Immature natural killer cell (primary cell): ENCODE measurements at regions not wholly inside any gene's neighbourhood (a gene's known extent, or its start where the extent isn't known, plus 50 kb on each side); places are given as distances from the start of the nearest gene placed in this dataset.

ENCODE experiments used
- DNase-seq, 3 donors: peaks; one replicate each; pipeline ENCODE4 v3.0.0; 2022; ENCODE audit warnings: mixed read lengths in 1 of 3
- H3K27ac Mint-ChIP-seq, 6 donors: one replicate each; pipeline ENCODE4 v1.8.0; 2020; ENCODE audit warnings: mixed read lengths in 6 of 6, mild to moderate bottlenecking in 5 of 6, inconsistent platforms in 4 of 6, moderate library complexity in 3 of 6
- H3K27me3 Mint-ChIP-seq, 3 donors: one replicate each; pipeline ENCODE4 v1.8.0; 2020 to 2021; ENCODE audit warnings: low read depth in 3 of 3, mild to moderate bottlenecking in 3 of 3, mixed read lengths in 3 of 3, moderate library complexity in 3 of 3, inconsistent platforms in 1 of 3
- H3K36me3 Mint-ChIP-seq, 3 donors: one replicate each; pipeline ENCODE4 v1.8.0; 2020; ENCODE audit warnings: mixed read lengths in 3 of 3, inconsistent platforms in 2 of 3, mild to moderate bottlenecking in 2 of 3
- H3K4me1 Mint-ChIP-seq, 2 donors: one replicate each; pipeline ENCODE4 v1.8.0; 2020; ENCODE audit warnings: inconsistent platforms in 2 of 2, mild to moderate bottlenecking in 2 of 2, mixed read lengths in 2 of 2, moderate library complexity in 1 of 2
- H3K4me3 Mint-ChIP-seq, 5 donors: one replicate each; pipeline ENCODE4 v1.8.0; 2020; ENCODE audit warnings: mild to moderate bottlenecking in 5 of 5, mixed read lengths in 5 of 5, inconsistent platforms in 3 of 5, moderate library complexity in 3 of 5
- H3K9me3 Mint-ChIP-seq, 6 donors: one replicate each; pipeline ENCODE4 v1.8.0; 2020; ENCODE audit warnings: mild to moderate bottlenecking in 6 of 6, mixed read lengths in 6 of 6, inconsistent platforms in 4 of 6, moderate library complexity in 3 of 6

DNA sequence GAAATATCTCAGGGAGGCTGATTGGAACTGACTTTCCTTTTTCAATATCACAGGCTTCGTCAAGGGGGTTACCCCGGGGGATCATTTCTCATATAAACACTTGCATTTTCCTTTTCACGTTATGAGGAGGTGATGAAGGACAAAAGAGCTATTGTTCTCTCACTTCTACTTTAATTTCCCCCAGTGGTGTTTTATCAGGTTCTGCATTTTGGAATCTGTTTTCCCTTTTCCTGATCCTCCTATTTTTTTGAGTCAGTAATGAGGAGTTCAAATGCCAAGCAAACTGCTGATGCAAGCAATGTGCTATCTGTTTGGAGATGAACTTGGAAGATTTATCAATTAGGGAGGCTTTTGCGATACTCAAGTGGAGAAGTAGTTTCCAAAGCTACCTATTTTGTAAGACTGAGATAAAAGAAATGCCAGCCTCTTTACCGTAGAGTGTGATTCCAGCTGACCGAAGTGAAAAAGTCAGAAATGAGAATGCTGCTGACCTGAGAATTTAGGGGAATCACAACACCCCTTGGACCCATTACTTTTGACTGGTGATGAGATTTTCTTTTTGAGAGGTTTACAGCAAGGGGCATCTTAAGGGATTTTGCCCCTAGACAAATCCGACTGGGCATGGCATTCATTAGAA lies 556.0 kb downstream of the RNF144A start:
- peaks cover 0 to under 1% (median 0%) of the 10 kb centered on the region in 3 donors for H3K36me3 Mint-ChIP-seq
- H3K27me3 Mint-ChIP-seq = peaks cover 0 to 4% (median 4%) of the 10 kb centered on the region in 3 donors
- no peaks in the 10 kb centered on the region for H3K9me3 Mint-ChIP-seq
- peaks cover 3 to 6% of the 10 kb centered on the region in 2 donors for H3K4me1 Mint-ChIP-seq
- no peak overlapping the region for H3K4me3 Mint-ChIP-seq
- no peak for DNase-seq
- H3K27ac Mint-ChIP-seq = no peak overlapping the region

DNA sequence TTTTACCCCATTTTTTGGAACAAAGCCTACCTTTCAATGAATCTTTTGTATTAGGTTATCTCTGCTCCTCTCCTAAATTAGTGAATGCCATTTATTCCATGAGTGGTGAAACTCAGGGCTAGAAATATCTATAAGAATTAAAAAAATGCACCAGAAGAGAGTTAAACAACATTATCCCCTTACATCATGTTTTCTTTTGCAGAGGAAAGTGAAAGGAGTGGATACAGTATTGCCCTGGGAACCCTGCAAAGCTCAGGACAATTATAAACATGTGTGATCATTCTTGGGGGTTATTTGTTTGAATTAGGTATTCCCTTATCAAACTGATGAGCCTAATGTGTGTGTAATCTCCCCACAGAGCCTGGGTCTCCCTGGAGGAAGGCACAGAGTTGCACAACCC lies 559.2 kb downstream of the RNF144A start:
- H3K4me3 Mint-ChIP-seq = no peak overlapping the region
- no peaks in the 10 kb centered on the region for H3K4me1 Mint-ChIP-seq
- H3K27me3 Mint-ChIP-seq = peaks cover 0 to 5% (median 0%) of the 10 kb centered on the region in 3 donors
- H3K36me3 Mint-ChIP-seq = peaks cover 0 to 1% (median under 1%) of the 10 kb centered on the region in 3 donors
- no peak overlapping the region for H3K27ac Mint-ChIP-seq
- H3K9me3 Mint-ChIP-seq = no peaks in the 10 kb centered on the region
- no peak for DNase-seq

DNA sequence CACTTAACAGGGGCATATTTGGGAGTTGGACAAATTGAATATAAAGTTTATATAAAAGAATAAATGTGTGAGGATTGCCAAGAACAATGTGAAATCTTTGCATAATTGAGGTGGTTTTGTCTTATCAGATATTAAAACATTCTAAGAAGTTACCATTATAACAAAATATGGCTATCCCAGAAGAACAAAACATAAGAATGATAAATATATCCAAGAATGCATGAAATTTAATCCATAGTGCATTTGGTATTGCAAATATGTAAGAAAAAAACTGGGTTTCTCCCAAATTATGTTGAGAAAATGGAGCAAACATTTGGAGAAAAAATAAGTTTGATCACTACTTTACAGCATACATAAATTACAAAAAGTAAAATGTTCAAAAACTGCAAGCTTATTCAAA lies 562.4 kb downstream of the RNF144A start:
- Mint-ChIP-seq H3K4me1 (no peaks in the 10 kb centered on the region), H3K27ac (no peak overlapping the region), H3K27me3 (peaks cover 0 to 4% (median 3%) of the 10 kb centered on the region in 3 donors), H3K4me3 (no peak overlapping the region), H3K36me3 (peaks cover 0 to 8% (median 4%) of the 10 kb centered on the region in 3 donors), H3K9me3 (no peaks in the 10 kb centered on the region)
- DNase-seq = no peak

DNA sequence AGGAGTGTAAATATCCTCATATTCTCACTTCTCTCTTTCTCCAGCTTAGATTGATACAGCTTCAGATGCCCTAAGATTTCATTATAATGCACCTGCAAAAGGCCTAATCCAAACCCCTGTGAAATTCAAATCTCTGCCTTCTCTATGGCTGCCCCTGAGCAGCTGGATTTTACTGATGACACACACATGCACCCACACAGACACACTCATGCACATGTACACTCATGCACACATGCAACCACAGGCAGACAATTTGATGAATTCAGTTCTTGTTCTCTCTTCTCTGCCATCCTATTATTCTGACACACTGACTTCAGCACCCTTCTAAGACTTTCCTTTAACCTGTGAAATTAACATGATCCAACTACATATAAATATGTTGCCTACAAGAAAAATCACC lies 563.2 kb downstream of the RNF144A start:
- Mint-ChIP-seq H3K9me3 (no peaks in the 10 kb centered on the region), H3K4me3 (no peak overlapping the region), H3K27ac (no peak overlapping the region), H3K27me3 (peaks cover 0 to 3% (median 2%) of the 10 kb centered on the region in 3 donors), H3K4me1 (no peaks in the 10 kb centered on the region), H3K36me3 (peaks cover 0 to 8% (median 4%) of the 10 kb centered on the region in 3 donors)
- DNase-seq = no peak

DNA sequence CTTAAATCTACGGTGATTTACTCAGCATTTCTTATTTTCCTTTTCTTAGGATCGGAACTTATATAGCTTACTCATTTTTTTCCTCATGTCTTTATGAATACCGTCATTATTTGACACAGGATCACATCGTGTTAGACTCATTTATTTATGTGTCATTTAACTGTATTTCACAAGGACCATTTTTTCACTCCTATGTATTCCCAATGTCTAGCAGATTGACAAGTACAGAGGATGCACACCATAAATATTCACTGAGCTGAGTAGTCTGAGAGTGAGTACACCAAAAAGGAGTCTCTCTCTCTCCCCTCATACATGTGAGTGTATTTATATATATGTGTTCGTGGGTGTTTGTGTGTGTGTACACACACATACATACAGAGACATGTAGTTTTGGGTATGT lies 573.5 kb downstream of the RNF144A start:
- no peak overlapping the region for H3K4me3 Mint-ChIP-seq
- H3K9me3 Mint-ChIP-seq = peaks cover 0 to 6% (median 0%) of the 10 kb centered on the region in 6 donors
- no peaks in the 10 kb centered on the region for H3K4me1 Mint-ChIP-seq
- H3K36me3 Mint-ChIP-seq = no peaks in the 10 kb centered on the region
- DNase-seq = no peak
- H3K27me3 Mint-ChIP-seq = peaks cover 0 to 4% (median 0%) of the 10 kb centered on the region in 3 donors
- no peak overlapping the region for H3K27ac Mint-ChIP-seq

DNA sequence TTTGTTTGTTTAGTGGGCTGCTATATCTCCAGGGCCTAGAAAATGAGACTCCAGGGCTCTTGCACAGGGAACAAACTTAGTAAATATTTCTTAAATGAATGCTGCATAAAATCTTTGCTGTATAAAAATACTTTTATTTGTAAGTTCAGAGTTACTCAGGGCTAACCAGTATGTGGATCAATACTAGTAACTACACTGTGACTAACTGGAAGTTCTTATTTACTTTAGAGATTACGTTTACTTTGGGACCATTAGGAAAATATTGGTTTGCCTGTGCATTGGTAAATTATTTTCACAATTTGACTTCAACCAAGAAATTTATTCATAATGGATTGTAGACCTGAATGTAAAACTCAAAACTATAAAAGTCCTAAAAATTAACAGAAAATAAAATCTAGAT lies 575.5 kb downstream of the RNF144A start:
- DNase-seq = no peak
- Mint-ChIP-seq H3K4me3 (no peak overlapping the region), H3K27ac (no peak overlapping the region), H3K36me3 (no peaks in the 10 kb centered on the region), H3K27me3 (peaks cover 0 to 4% (median 2%) of the 10 kb centered on the region in 3 donors), H3K4me1 (peaks cover 9 to 12% of the 10 kb centered on the region in 2 donors), H3K9me3 (peaks cover 0 to 6% (median 0%) of the 10 kb centered on the region in 6 donors)

DNA sequence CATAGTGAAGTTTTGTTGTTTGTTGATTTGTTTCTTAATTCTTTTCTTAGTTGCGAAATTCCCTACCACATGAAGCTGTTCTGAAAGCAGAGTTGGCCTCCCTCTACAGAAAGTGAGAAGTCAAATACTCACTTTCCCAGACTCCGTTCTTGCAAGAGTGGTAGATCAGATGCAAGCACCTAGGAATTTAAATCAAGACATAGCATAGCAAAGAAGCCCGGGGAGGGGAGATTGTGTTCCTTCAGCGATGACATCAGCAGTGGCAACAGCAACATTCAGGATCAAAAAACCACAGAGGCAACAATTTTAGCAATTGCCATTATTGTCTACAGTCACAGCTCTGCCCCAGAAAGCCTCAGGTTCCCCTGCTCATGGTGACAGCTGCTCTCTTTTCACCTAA lies 580.0 kb downstream of the RNF144A start:
- Mint-ChIP-seq H3K4me1 (peaks cover 9 to 14% of the 10 kb centered on the region in 2 donors), H3K27me3 (peaks cover 2 to 5% (median 2%) of the 10 kb centered on the region in 3 donors), H3K9me3 (peaks cover 0 to 5% (median 0%) of the 10 kb centered on the region in 6 donors), H3K27ac (no peak overlapping the region), H3K36me3 (no peaks in the 10 kb centered on the region), H3K4me3 (no peak overlapping the region)
- peak in 1 of 3 donors; percentile 25 for DNase-seq

DNA sequence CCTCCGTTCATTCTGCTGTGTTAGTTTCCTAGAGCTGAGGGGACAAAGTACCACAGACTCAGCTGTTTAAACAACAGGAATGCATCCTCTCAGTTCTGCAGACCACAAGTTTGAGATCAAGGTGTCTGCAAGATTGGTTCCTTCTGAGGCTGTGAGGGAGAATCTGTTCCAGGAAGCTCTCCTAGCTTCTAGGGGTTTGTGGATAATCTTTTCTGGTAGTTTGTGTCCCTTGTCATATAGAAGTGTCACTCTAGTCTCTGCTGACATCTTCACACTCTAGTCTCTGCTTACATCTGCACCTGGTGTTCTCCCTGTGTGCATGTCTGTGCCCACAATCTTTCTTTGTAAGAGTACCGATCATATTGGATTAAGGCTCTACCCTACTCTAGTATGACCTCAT lies 581.8 kb downstream of the RNF144A start:
- no peak overlapping the region for H3K4me3 Mint-ChIP-seq
- peaks cover 9 to 14% of the 10 kb centered on the region in 2 donors for H3K4me1 Mint-ChIP-seq
- H3K27me3 Mint-ChIP-seq = peaks cover 2 to 5% (median 4%) of the 10 kb centered on the region in 3 donors
- DNase-seq = no peak
- no peaks in the 10 kb centered on the region for H3K36me3 Mint-ChIP-seq
- no peak overlapping the region for H3K27ac Mint-ChIP-seq
- H3K9me3 Mint-ChIP-seq = peaks cover 0 to 4% (median 0%) of the 10 kb centered on the region in 6 donors

DNA sequence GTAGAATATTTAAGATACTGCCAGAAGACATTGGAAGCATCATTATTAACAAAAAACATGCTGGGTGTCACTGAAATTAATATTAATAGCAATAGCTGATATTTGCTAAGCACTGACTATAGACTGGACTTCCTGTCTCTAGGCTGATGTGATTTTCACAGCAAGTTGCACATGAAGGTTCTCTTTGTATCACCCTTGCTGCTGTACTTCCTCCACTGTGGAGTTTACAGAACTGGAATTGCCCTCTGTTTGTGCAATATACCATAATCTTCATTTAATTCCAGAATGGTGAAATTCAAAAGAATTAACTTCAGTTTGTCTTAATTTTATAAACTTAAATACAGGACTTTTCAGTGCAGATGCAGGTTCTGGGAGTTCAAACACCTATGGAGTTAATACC lies 585.1 kb downstream of the RNF144A start:
- Mint-ChIP-seq H3K36me3 (no peaks in the 10 kb centered on the region), H3K4me3 (no peak overlapping the region), H3K9me3 (peaks cover 0 to 2% (median 0%) of the 10 kb centered on the region in 6 donors), H3K27ac (no peak overlapping the region), H3K27me3 (peaks cover 2 to 6% (median 4%) of the 10 kb centered on the region in 3 donors), H3K4me1 (peaks cover 4 to 5% of the 10 kb centered on the region in 2 donors)
- no peak for DNase-seq

DNA sequence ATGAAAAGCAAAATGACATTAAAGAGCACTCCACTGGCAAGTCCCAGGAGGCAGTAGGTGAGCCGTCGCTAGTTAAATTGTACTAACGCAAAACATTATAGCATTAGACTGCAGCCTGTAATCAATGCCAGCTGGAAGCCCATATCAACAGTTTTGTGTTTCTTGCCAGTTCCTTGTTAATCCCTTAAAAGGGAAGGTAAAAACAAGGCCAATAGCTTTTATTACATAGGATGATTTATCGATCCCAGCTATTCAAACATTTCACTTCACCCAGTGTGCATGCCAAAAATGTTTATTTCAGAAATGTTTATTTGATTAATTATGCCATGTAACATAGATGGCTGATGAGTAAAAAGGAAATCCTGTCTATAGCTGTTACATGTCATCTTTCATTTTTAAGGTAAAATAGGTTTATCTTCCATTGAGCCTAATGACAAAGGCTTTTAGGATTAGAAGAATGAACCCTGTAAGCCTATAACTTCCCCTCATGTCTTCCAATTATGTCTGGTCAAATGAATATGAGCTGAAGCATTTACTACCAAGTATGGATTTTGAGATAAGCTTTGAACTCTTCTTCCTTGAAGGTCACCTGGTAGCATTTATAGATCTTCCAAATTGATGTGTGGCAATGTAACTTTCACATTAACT lies 591.2 kb downstream of the RNF144A start:
- no peak overlapping the region for H3K4me3 Mint-ChIP-seq
- H3K9me3 Mint-ChIP-seq = peaks cover 0 to 4% (median 0%) of the 10 kb centered on the region in 6 donors
- H3K27me3 Mint-ChIP-seq = peaks cover 0 to 6% (median 1%) of the 10 kb centered on the region in 3 donors
- H3K27ac Mint-ChIP-seq = no peak overlapping the region
- peaks cover 0 to 4% (median 0%) of the 10 kb centered on the region in 3 donors for H3K36me3 Mint-ChIP-seq
- DNase-seq = no peak
- H3K4me1 Mint-ChIP-seq = no peaks in the 10 kb centered on the region

DNA sequence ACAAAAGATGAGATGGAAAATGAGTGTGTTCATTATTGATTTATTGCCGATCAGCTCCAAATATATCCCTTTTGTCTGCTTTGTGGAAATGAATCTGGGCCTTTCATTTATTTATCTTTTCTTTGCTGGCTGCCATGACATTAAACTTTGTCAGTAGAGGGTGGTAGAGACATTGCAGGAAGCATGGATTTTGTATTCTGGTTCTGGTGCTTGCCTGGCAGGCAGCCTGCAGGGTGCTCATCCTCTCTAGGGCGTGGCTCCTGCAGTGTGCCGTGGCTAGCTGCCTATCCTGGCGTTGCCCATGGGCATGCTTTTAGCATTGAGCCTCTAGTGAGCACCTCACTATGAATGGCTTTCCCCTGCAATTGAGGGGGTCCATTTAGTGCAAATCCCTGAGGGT lies 593.1 kb downstream of the RNF144A start:
- Mint-ChIP-seq H3K9me3 (peaks cover 0 to 2% (median 0%) of the 10 kb centered on the region in 6 donors), H3K4me1 (peaks cover 3 to 9% of the 10 kb centered on the region in 2 donors), H3K4me3 (no peak overlapping the region), H3K27ac (no peak overlapping the region), H3K27me3 (peaks cover 0 to 3% (median 1%) of the 10 kb centered on the region in 3 donors), H3K36me3 (peaks cover 0 to 4% (median 0%) of the 10 kb centered on the region in 3 donors)
- no peak for DNase-seq

DNA sequence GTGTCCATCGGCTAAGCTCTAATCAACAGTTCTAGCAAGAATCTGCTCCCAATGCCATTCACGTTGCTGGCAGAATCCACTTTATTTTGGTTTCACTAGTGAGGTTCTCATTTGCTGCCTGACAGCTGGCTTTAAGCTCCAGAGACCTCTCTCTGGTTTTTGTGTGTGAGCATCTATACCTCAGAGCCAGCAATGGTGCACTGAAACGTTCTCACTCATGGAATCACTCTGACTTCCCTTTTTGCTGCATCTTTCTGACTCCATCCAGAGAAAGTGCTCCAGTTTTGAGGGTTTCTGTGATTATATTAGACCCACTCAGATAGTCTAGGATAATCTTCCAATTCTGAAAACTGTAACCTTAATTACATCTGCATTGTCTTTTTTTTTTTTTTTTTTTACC lies 596.6 kb downstream of the RNF144A start:
- no peak for DNase-seq
- peaks cover 10 to 31% of the 10 kb centered on the region in 2 donors for H3K4me1 Mint-ChIP-seq
- H3K27ac Mint-ChIP-seq = no peak overlapping the region
- peaks cover 0 to 2% (median 1%) of the 10 kb centered on the region in 3 donors for H3K27me3 Mint-ChIP-seq
- peaks cover 0 to 8% (median 0%) of the 10 kb centered on the region in 3 donors for H3K36me3 Mint-ChIP-seq
- peaks cover 0 to 2% (median 0%) of the 10 kb centered on the region in 6 donors for H3K9me3 Mint-ChIP-seq
- no peak overlapping the region for H3K4me3 Mint-ChIP-seq

DNA sequence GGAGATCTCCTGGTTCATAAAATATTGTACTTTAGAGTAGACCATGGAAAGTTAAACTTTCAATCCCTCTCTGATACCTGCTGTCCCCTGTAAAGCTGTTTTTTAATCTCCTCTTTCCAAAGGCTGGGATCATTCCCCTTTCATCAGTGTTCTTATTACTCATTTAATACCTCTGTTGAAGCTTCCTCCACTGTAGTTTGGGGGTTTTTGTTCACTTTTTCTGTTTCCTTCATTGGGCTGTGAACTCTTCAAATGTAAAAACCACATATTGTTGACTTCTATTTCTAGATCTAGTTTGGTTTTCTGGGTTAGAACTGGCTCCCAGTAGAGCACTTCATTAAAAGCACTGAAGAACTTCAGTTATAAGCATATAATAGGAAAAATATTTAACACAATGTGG lies 598.1 kb downstream of the RNF144A start:
- H3K4me1 Mint-ChIP-seq = peaks cover 10 to 31% of the 10 kb centered on the region in 2 donors
- peaks cover 0 to 8% (median 0%) of the 10 kb centered on the region in 3 donors for H3K36me3 Mint-ChIP-seq
- peak overlapping the region in 2 of 6 donors; percentile 36 to 60 for H3K27ac Mint-ChIP-seq
- peak overlapping the region in 3 of 5 donors; percentile 8 to 44 (median 30) for H3K4me3 Mint-ChIP-seq
- H3K27me3 Mint-ChIP-seq = peaks cover 0 to 2% (median 1%) of the 10 kb centered on the region in 3 donors
- DNase-seq = no peak
- H3K9me3 Mint-ChIP-seq = peaks cover 0 to 2% (median 0%) of the 10 kb centered on the region in 6 donors

DNA sequence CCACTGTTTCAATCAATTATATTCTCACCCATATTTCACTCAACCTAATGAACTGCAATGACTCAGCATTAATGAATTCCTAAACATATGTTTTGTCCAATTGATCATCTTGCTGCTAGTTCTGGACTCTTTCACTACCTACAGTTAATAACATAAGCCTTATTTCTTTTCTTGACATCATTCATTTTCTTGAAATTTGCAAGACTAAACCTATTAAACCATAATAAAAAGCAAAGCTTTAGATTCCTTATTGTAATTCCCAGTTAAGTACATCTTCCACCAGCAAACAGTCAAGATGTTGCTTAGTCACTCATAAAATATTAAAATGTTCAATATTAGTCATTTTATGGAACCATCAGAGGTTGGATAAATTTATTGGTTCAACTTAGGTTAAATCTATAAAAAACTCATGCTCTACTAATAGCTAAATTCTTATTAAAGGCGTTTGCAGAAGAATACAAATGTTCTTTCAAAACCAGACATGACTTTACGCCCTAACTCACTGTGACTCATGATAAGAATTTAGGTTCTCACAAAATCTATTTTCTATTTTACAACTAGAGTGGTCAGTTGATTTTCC lies 599.4 kb downstream of the RNF144A start:
- Mint-ChIP-seq H3K4me3 (peak overlapping the region in 1 of 5 donors; percentile 82), H3K9me3 (peaks cover 0 to 4% (median 0%) of the 10 kb centered on the region in 6 donors), H3K27me3 (peaks cover 0 to 2% (median 0%) of the 10 kb centered on the region in 3 donors), H3K36me3 (peaks cover 0 to 5% (median 0%) of the 10 kb centered on the region in 3 donors), H3K4me1 (peaks cover 10 to 31% of the 10 kb centered on the region in 2 donors), H3K27ac (peak overlapping the region in 2 of 6 donors; percentile 32 to 84)
- DNase-seq = no peak
